GM21447 (cell line): ENCODE measurements at regions not wholly inside any gene's neighbourhood (a gene's known extent, or its start where the extent isn't known, plus 50 kb on each side); places are given as distances from the start of the nearest gene placed in this dataset.
"Not testable (repeated sequence)": the region's sequence is repeated elsewhere in the genome, so short reads cannot be mapped to it uniquely, and the experiment has no call there.

Experiments used
- ATAC-seq: cut with Tn5 transposase; IDR thresholded peaks from one replicate; pipeline ENCODE4 v1.9.1; 2021; ENCODE audit not compliant: unreplicated experiment

- no peak for ATAC-seq
These were observed 231.3 kb downstream of the KCNE4 start for GRCh38 chr2:223283329-223283728.

- no peak for ATAC-seq
These were observed 231.8 kb downstream of the KCNE4 start for GRCh38 chr2:223283771-223284170.

DNA sequence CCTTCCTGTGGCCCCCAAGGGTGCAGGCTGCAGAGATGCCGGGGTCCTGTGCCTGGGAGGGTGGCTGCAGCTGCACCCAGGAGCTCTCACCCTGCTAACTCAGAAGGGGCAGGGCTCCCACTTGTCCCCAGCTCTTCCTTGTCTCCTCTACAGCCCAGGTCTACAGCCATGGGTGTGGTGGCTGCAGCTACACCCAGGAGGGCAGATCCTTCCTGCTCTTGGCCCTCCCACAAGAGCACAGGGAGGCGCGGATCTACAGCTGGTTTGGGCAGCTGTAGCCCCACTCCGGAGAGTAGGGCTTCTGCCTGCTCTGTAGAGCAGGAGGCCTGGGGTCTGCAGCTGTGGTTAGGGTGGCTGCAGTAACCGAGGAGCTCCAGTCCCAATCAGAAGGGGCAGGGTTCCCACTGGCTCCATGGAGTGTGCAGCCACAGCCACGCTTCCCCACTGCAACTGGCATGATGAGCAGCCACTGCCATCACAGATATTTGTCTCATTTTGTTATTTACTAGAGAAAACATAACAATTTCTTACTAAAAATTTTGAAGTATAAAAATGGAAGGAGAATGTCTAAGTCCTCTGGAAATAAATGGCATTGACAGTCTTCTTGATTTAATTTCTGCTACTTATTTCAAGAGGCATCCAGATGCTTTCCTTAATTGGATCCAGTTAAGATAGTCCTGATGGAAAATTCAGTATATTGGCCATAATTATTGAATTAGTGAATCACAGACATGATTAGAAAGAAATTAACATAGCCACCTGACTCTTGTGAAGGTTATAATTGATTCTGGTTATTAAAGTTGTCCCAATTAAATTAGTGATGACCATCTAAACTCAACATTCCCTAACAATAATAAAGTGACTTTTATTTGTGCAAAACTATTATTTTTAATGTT, 233.6 kb downstream of the KCNE4 start:
- ATAC-seq = no peak

DNA sequence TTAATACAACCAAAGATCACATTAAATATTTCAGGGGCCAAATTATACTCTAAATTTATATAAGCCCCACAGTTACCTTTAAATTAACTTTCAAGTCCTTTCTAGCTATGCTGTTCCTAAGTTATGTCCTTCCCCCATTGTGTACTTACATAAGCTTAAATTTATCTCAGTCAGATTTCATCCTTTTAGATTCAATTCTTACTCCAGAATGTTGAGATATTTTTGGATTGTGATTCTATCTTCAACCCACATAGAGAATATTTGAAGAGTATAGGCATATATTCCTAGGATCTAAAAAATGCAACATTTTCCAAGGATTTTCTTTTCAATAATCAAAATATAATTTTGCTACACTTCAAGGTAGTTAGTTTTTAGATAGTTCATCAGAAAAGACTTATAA, 242.8 kb downstream of the KCNE4 start:
- no peak for ATAC-seq

DNA sequence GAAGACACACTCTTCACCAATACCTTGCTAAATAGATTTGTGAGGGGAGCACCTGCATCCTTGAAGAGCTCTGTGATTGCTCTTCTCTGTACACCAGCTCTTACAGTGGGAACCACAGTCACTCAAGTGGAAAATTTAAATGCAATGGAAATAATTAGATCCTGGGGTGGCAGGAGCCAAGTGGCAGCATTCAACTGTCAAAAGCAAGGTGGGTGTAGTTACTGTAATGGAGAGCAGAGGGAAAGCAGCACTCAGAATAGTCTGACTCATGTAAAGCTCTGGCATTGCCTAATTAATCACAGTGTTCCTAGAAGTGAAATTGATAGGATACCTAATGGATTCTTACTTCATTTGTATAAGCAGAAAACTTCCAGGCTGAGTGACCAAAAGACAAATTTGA, 245.8 kb downstream of the KCNE4 start:
- no peak for ATAC-seq

DNA sequence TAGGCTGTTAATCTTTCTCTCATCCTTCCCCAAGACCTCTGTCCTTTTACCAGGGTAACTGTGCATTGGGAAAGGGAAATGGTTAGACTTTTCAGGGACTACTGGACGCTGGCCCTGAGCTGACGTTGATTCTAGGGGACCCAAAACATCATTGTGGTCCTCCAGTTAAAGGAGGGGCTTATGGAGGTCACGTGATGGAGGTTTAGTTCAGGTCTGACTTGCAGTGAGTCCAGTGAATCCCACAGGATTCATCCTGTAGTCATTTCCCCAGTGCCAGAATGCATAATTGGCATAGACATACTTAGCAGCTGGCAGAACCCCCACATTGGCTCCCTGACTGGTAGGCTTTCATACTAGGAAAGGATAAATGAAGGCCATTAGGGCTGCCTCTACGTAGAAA, 246.3 kb downstream of the KCNE4 start:
- ATAC-seq = not testable (repeated sequence)

DNA sequence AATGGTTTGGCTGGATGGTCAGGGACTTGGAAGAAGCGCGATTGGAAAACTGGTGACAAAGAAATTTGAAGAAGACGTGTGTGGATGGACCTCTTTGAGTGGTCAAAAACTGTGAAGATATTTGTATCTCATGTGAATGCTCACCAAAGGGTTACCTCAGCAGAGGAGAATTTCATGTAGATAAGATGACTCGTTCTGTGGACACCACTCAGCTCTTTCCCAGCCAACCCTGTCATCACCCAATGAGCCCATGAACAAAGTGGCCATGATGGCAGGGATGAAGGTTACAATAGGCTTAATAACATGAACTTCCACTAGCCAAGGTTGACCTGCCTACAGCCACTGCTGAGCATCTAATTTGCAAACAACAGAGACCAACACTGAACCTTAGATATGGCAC, 248.3 kb downstream of the KCNE4 start:
- ATAC-seq = no peak

DNA sequence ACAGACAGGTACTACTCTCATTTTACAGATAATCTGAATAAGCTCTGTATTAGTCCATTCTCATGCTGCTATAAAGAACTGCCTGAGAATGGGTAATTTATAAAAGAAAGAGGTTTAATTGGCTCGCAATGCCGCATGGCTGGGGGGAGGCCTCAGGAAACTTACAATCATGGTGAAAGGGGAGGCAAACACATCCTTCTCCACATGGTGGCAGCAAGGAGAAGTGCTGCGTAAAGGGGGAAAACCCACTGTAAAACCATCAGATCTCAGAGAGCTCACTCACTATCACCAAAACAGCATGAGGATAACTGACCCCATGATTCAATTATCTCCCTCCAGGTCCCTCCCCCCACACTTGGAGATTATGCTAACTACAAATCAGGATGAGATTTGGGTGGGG, 254.4 kb downstream of the KCNE4 start:
- ATAC-seq = peak; percentile 72

- no peak for ATAC-seq
These were observed 260.1 kb downstream of the KCNE4 start for GRCh38 chr2:223311889-223312680.

- ATAC-seq = no peak
These were observed 261.1 kb downstream of the KCNE4 start for GRCh38 chr2:223313101-223313500.

DNA sequence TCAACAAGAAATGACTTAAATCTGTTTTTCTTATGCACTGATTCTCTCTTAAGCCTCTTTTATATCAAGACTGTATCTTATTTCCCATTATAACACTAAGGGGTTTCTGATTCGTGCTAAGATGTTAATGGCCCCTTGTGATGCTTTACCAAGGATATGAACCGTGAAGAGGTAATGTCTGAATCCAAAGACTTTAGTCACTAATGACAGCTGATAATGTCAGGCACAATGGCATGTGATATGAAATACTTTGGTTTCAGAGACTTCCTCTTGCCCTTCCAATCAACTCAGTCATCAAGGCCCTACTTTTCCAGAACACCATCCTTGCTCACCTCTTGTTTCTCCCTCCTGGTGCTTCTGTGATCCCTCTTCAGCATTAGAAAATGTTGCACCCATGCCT, 262.8 kb downstream of the KCNE4 start:
- no peak for ATAC-seq

DNA sequence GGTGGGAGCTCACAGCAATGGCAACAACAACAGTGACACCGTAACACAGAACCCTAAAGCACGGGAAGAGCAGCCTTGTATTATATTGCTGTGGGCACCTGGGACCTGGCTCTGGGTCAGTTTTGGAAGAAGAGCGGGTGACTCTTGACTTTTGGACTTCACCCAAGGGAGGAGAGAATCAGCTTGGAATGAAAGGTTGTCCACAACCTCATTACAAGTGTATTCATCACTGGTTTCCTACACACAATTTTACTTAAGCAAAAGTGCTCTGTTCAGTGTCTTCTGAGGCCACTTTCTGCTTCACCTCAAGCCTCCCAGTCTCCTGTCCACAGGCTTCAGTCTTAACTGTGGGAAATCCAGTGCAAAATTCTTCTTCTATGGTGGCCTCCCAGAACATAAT, 263.8 kb downstream of the KCNE4 start:
- ATAC-seq = no peak

DNA sequence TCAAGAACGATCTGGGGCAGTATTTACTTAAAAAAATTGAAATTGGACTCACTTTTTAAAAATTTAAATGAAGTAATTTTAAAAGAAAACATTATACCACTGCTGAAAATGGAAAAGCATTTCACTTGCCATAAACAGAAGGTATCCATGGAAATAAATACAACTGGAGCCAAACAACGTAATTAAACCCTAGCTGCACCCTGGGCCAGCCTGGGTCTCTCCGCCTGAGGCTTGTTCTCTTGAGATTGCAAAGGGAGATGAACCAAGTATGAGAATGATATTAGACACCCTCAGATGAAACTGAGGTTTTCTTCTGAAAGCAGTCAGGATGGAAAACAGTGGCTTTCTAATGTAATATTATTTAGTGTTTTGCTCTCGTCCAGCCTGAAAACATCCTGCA, 264.4 kb downstream of the KCNE4 start:
- no peak for ATAC-seq

DNA sequence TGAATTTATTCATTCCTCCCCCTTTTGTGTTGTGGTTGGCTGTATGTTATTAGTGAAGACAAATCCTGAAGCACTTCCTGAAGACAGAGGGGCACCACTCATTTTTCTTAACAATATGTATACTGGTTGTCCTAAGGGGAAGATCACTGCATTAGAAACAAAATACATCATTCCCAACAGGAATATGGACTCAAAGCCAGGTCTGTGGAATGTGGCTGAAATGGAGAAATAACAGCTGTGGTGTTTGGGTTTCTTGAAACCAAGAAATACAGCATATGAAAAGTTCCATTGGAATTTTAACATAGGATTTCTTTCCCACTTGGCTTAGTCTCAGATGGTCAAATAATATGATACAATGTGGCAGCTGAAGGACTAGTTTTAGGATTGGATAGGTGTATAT, 267.6 kb downstream of the KCNE4 start:
- no peak for ATAC-seq

DNA sequence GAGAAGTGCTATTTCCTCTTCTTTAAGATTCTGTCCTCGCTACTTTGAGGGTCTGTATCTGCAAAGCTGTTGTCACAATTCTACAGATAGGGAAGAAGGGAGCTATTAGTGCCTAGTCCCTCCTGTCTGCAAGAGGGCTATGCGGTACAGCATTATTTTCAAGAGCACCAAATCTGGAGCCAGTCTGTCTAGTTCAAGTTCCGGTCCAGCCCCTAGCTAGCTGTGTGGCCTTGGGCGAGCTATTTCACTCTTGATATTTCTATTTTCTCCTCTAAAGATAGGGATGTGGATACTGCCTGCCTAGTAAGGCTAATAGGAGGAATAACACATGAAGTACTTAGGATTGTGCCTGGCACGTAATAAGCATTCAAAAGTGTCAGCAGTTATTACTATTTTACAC, 272.4 kb downstream of the KCNE4 start:
- no peak for ATAC-seq

GRCh38 chr2:223328578-223328977, 273.6 kb downstream of the SCG2 start:
- no peak for ATAC-seq

GRCh38 chr2:223330747-223331146, 271.4 kb downstream of the SCG2 start:
- ATAC-seq = not testable (repeated sequence)

DNA sequence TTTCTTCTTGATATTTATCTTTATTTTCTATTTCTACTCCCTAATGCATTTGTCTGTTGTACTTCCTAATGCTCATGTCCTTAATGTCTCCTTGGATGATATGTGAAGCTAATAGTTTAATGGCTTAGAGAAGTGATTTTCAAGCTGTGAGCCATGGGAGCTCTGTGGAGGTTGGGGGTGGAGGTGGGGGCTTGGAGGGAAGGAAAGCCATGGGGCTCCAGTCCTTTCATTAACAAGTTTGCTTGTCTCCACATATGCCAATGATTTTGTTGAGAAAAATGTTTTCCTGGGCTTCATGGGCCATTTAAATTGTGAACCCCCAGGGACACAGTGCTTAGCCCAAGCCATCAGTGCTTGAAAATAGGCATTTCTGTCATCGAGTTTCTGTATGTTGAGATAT, 264.1 kb downstream of the SCG2 start:
- no peak for ATAC-seq

- no peak for ATAC-seq
These were observed 245.1 kb downstream of the SCG2 start for GRCh38 chr2:223357076-223357475.

DNA sequence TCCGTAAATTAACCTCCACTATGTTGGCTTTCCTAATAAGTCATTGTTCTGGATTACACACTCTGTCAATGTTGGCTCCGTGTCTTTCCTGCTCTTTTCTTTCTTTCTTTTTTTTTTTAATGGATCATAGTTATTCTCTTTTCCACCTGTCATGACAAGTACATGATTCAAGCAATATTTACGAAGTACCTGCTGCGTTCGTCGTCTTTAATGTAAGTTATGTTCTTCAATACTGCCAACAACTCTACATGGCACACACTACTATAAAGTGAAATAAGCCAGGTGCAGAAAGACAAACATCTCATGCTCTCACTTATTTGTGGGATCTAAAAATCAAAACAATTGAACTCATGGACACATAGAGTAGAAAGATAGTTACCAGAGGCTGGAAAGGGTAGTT, 239.1 kb downstream of the SCG2 start:
- ATAC-seq = no peak

- ATAC-seq = no peak
These were observed 236.9 kb downstream of the SCG2 start for GRCh38 chr2:223365158-223365679.

DNA sequence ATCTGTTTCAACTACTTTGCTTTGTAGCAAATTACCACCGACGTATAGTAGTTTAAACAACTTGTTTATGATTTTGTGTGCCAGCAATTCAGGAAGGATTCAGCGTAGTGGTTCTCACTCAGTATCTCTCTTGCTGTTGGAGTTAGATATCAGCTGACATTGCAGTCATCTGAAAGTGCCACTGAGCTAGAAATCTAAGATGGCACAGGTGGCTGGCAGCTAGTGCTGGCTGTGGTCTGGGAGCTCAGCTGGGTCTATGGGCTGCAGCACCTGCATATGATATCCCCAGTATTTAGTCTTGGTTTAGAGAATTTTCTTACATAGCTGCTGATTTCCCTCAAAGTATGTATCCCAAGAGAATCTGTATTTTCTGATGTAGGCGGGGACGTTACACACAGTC, 235.6 kb downstream of the SCG2 start:
- ATAC-seq = no peak
